KMS-11 (cell line): ENCODE measurements at regions not wholly inside any gene's neighbourhood (a gene's known extent, or its start where the extent isn't known, plus 50 kb on each side); places are given as distances from the start of the nearest gene placed in this dataset.

Experiments used
- H2AFZ ChIP-seq: fragments of 200-600 bp; sonication (generic); 2 replicates; pipeline ENCODE4 v1.6.1; 2016; ENCODE audit warnings: antibody characterized with exemption, mixed run types, low read depth
- H3K27ac ChIP-seq: fragments of 200-600 bp; sonication (generic); 2 replicates; pipeline ENCODE4 v1.6.1; 2016; ENCODE audit warnings: mild to moderate bottlenecking, mixed run types
- H3K27me3 ChIP-seq: fragments of 200-600 bp; sonication (generic); 2 replicates; pipeline ENCODE4 v1.6.1; 2017; ENCODE audit warnings: mild to moderate bottlenecking, low read depth, mixed run types, moderate library complexity; ENCODE audit not compliant: insufficient read depth
- H3K36me3 ChIP-seq: fragments of 200-600 bp; sonication (generic); 2 replicates; pipeline ENCODE4 v1.6.1; 2017; ENCODE audit warnings: mild to moderate bottlenecking, mixed run types; ENCODE audit not compliant: insufficient read depth
- H3K4me1 ChIP-seq: fragments of 200-600 bp; sonication (generic); 2 replicates; pipeline ENCODE4 v1.6.1; 2016; ENCODE audit warnings: mild to moderate bottlenecking, low read depth, mixed run types; ENCODE audit not compliant: poor library complexity, severe bottlenecking
- H3K4me2 ChIP-seq: fragments of 200-600 bp; sonication (generic); 2 replicates; pipeline ENCODE4 v1.7.0; 2016; ENCODE audit warnings: mild to moderate bottlenecking, mixed run types
- H3K4me3 ChIP-seq: fragments of 200-600 bp; sonication (generic); IDR thresholded peaks from 2 replicates; pipeline ENCODE4 v1.6.1; 2017; ENCODE audit warnings: low read depth, low read length, mixed read lengths; ENCODE audit not compliant: insufficient read depth
- H3K79me2 ChIP-seq: fragments of 200-600 bp; sonication (generic); 2 replicates; pipeline ENCODE4 v1.6.1; 2016; ENCODE audit warnings: low read depth, mixed run types; ENCODE audit not compliant: insufficient read depth
- H3K9ac ChIP-seq: fragments of 200-600 bp; sonication (generic); 2 replicates; pipeline ENCODE4 v1.6.1; 2016; ENCODE audit warnings: mild to moderate bottlenecking, mixed run types
- H4K20me1 ChIP-seq: fragments of 200-600 bp; sonication (generic); 2 replicates; pipeline ENCODE4 v1.6.1; 2016; ENCODE audit warnings: mild to moderate bottlenecking, mixed run types; ENCODE audit not compliant: insufficient read depth
- CTCF ChIP-seq: fragments of 200-600 bp; sonication (generic); conservative IDR thresholded peaks from 2 replicates; pipeline ENCODE4 v1.6.1; 2017; ENCODE audit warnings: low read depth, mild to moderate bottlenecking, antibody characterized with exemption, low read length, moderate library complexity, mixed read lengths

- H3K4me1 ChIP-seq = no peaks in the 10 kb centered on the region
- H4K20me1 ChIP-seq = no peaks in the 10 kb centered on the region
- H3K27me3 ChIP-seq = no peaks in the 10 kb centered on the region
- H3K4me2 ChIP-seq = no peak overlapping the region
- TF ChIP-seq CTCF = no peak
- no peak overlapping the region for H3K9ac ChIP-seq
- H3K79me2 ChIP-seq = no peaks in the 10 kb centered on the region
- H3K4me3 ChIP-seq = no peak overlapping the region
- no peaks in the 10 kb centered on the region for H3K36me3 ChIP-seq
- H3K27ac ChIP-seq = no peak overlapping the region
- H2AFZ ChIP-seq = no peak overlapping the region
These were observed 667.4 kb upstream of the ZP4 start for GRCh38 chr1:238558156-238558555.

GRCh38 chr1:238552271-238552670 lies 661.5 kb upstream of the ZP4 start:
- no peak overlapping the region for H2AFZ ChIP-seq
- H3K4me2 ChIP-seq = no peak overlapping the region
- no peak for TF ChIP-seq CTCF
- no peaks in the 10 kb centered on the region for H3K36me3 ChIP-seq
- no peaks in the 10 kb centered on the region for H3K79me2 ChIP-seq
- no peaks in the 10 kb centered on the region for H3K4me1 ChIP-seq
- H3K27me3 ChIP-seq = no peaks in the 10 kb centered on the region
- H3K4me3 ChIP-seq = no peak overlapping the region
- no peak overlapping the region for H3K27ac ChIP-seq
- no peak overlapping the region for H3K9ac ChIP-seq
- H4K20me1 ChIP-seq = no peaks in the 10 kb centered on the region

- H3K27ac ChIP-seq = no peak overlapping the region
- TF ChIP-seq CTCF = no peak
- H3K4me1 ChIP-seq = no peaks in the 10 kb centered on the region
- H4K20me1 ChIP-seq = no peaks in the 10 kb centered on the region
- no peak overlapping the region for H2AFZ ChIP-seq
- no peaks in the 10 kb centered on the region for H3K36me3 ChIP-seq
- no peak overlapping the region for H3K9ac ChIP-seq
- H3K4me3 ChIP-seq = no peak overlapping the region
- no peaks in the 10 kb centered on the region for H3K27me3 ChIP-seq
- no peak overlapping the region for H3K4me2 ChIP-seq
- H3K79me2 ChIP-seq = no peaks in the 10 kb centered on the region
These were observed 658.4 kb upstream of the ZP4 start for GRCh38 chr1:238549137-238549536.

- no peaks in the 10 kb centered on the region for H3K4me1 ChIP-seq
- no peak overlapping the region for H2AFZ ChIP-seq
- no peaks in the 10 kb centered on the region for H3K36me3 ChIP-seq
- no peak overlapping the region for H3K4me2 ChIP-seq
- no peak overlapping the region for H3K9ac ChIP-seq
- H3K4me3 ChIP-seq = no peak overlapping the region
- no peaks in the 10 kb centered on the region for H3K79me2 ChIP-seq
- H3K27ac ChIP-seq = no peak overlapping the region
- H4K20me1 ChIP-seq = no peaks in the 10 kb centered on the region
- no peak for TF ChIP-seq CTCF
- H3K27me3 ChIP-seq = no peaks in the 10 kb centered on the region
These were observed 655.4 kb upstream of the ZP4 start for GRCh38 chr1:238546118-238546517.

- no peak overlapping the region for H3K4me2 ChIP-seq
- H3K27me3 ChIP-seq = no peaks in the 10 kb centered on the region
- H3K9ac ChIP-seq = no peak overlapping the region
- H4K20me1 ChIP-seq = no peaks in the 10 kb centered on the region
- no peaks in the 10 kb centered on the region for H3K79me2 ChIP-seq
- H3K4me1 ChIP-seq = no peaks in the 10 kb centered on the region
- H3K36me3 ChIP-seq = no peaks in the 10 kb centered on the region
- no peak overlapping the region for H3K4me3 ChIP-seq
- TF ChIP-seq CTCF = no peak
- H3K27ac ChIP-seq = no peak overlapping the region
- H2AFZ ChIP-seq = no peak overlapping the region
These were observed 646.9 kb upstream of the ZP4 start for GRCh38 chr1:238537641-238538040.
